SU-DHL-6 (cell line): ENCODE measurements at regions not wholly inside any gene's neighbourhood (a gene's known extent, or its start where the extent isn't known, plus 50 kb on each side); places are given as distances from the start of the nearest gene placed in this dataset.

ENCODE experiments used
- H2AFZ ChIP-seq: fragments of 200-600 bp; sonication (generic); 2 replicates; pipeline ENCODE4 v1.6.1; 2014; ENCODE audit warnings: low read depth, mild to moderate bottlenecking, moderate library complexity, mixed read lengths, antibody characterized with exemption, low read length; ENCODE audit not compliant: severe bottlenecking
- H3F3A ChIP-seq: fragments of 200-600 bp; shearing (Covaris generic); 2 replicates; pipeline ENCODE4 v1.6.0; 2016; ENCODE audit warnings: antibody characterized with exemption, mild to moderate bottlenecking; ENCODE audit not compliant: insufficient read depth
- H3K27ac ChIP-seq: fragments of 200-600 bp; sonication (generic); 2 replicates; pipeline ENCODE4 v1.5.1; 2016; ENCODE audit warnings: low read depth, mild to moderate bottlenecking, low read length, moderate library complexity, mixed read lengths
- H3K27me3 ChIP-seq: fragments of 200-600 bp; sonication (generic), shearing (Covaris generic); 2 replicates; pipeline ENCODE4 v1.6.0; 2014; ENCODE audit warnings: mild to moderate bottlenecking, low read length
- H3K36me3 ChIP-seq: fragments of 200-600 bp; sonication (generic); 2 replicates; pipeline ENCODE4 v1.6.1; 2014; ENCODE audit warnings: mild to moderate bottlenecking, low read length, mixed read lengths
- H3K4me2 ChIP-seq: fragments of 300-600, 200-600 bp; shearing (Covaris generic), sonication (generic); 2 replicates; pipeline ENCODE4 v1.6.0; 2014; ENCODE audit warnings: low read length, low read depth, mild to moderate bottlenecking; ENCODE audit not compliant: poor library complexity, severe bottlenecking
- H3K4me3 ChIP-seq: fragments of 200-600 bp; sonication (generic); 2 replicates; pipeline ENCODE4 v1.5.1; 2014; ENCODE audit warnings: antibody characterized with exemption, low read length, mild to moderate bottlenecking, mixed read lengths; ENCODE audit not compliant: insufficient read depth, poor library complexity, severe bottlenecking
- H3K79me2 ChIP-seq: fragments of 200-600 bp; sonication (generic); 2 replicates; pipeline ENCODE4 v1.6.1; 2014; ENCODE audit warnings: mild to moderate bottlenecking, low read length, moderate library complexity; ENCODE audit not compliant: insufficient read depth
- H3K9ac ChIP-seq: fragments of 200-600 bp; sonication (generic); 2 replicates; pipeline ENCODE4 v1.7.0; 2014; ENCODE audit warnings: mild to moderate bottlenecking, low read length
- H3K9me2 ChIP-seq: fragments of 200-600 bp; sonication (generic); replicated peaks from 2 replicates; pipeline ENCODE4 v1.6.1; 2014; ENCODE audit warnings: low read length; ENCODE audit not compliant: insufficient read depth
- H3K9me3 ChIP-seq: fragments of 200-600 bp; sonication (generic); 2 replicates; pipeline ENCODE4 v1.6.1; 2014; ENCODE audit warnings: low read length, mixed read lengths; ENCODE audit not compliant: insufficient read depth
- H4K20me1 ChIP-seq: fragments of 200-600 bp; sonication (generic); 2 replicates; pipeline ENCODE4 v1.6.1; 2014; ENCODE audit warnings: low read depth, mild to moderate bottlenecking, antibody characterized with exemption, low read length, moderate library complexity, mixed read lengths
- CTCF ChIP-seq: fragments of 200-600 bp; sonication (generic); IDR thresholded peaks from one replicate; pipeline ENCODE4 v1.5.1; 2017; ENCODE audit warnings: antibody characterized with exemption, mild to moderate bottlenecking, low read length, moderate library complexity; ENCODE audit not compliant: insufficient read depth, poor library complexity, severe bottlenecking
- EZH2phosphoT487 ChIP-seq: fragments of 200-600 bp; sonication (generic), shearing (Covaris generic); conservative IDR thresholded peaks from 2 replicates; pipeline ENCODE4 v1.6.1; 2018; ENCODE audit warnings: mild to moderate bottlenecking, antibody characterized with exemption, low read length, moderate library complexity, mixed read lengths

GRCh38 chr13:84744203-84744602, 861.9 kb upstream of the SLITRK1 start:
- Histone ChIP-seq H3K9me2 (no peaks in the 10 kb centered on the region), H3K36me3 (no peaks in the 10 kb centered on the region), H3K79me2 (no peaks in the 10 kb centered on the region), H3K4me3 (no peak overlapping the region), H2AFZ (no peak overlapping the region), H3K9me3 (no peaks in the 10 kb centered on the region), H3K9ac (no peak overlapping the region), H3F3A (no peaks in the 10 kb centered on the region), H4K20me1 (no peaks in the 10 kb centered on the region), H3K27me3 (no peaks in the 10 kb centered on the region), H3K27ac (no peak overlapping the region), H3K4me2 (no peak overlapping the region)
- TF ChIP-seq CTCF, result no peak
- TF ChIP-seq EZH2phosphoT487, result no peak

- H3K9me2 ChIP-seq, result no peaks in the 10 kb centered on the region
- H4K20me1 ChIP-seq, result no peaks in the 10 kb centered on the region
- no peak overlapping the region for H2AFZ ChIP-seq
- H3K9ac ChIP-seq, result no peak overlapping the region
- H3K4me2 ChIP-seq, result no peak overlapping the region
- H3K9me3 ChIP-seq, result no peaks in the 10 kb centered on the region
- no peak overlapping the region for H3K4me3 ChIP-seq
- no peak for TF ChIP-seq CTCF
- TF ChIP-seq EZH2phosphoT487, result no peak
- H3K27me3 ChIP-seq, result no peaks in the 10 kb centered on the region
- no peaks in the 10 kb centered on the region for H3F3A ChIP-seq
- H3K36me3 ChIP-seq, result no peaks in the 10 kb centered on the region
- H3K27ac ChIP-seq, result no peak overlapping the region
- H3K79me2 ChIP-seq, result no peaks in the 10 kb centered on the region
Measured at GRCh38 chr13:84741253-84741652, 859.0 kb upstream of the SLITRK1 start.

- no peaks in the 10 kb centered on the region for H4K20me1 ChIP-seq
Measured at GRCh38 chr13:84739021-84739420, 856.7 kb upstream of the SLITRK1 start.

More at GRCh38 chr13:84739021-84739420, 856.7 kb upstream of the SLITRK1 start:
- no peaks in the 10 kb centered on the region for H3F3A ChIP-seq
- no peak overlapping the region for H2AFZ ChIP-seq
- H3K27ac ChIP-seq, result no peak overlapping the region
- H3K36me3 ChIP-seq, result no peaks in the 10 kb centered on the region
- no peaks in the 10 kb centered on the region for H3K27me3 ChIP-seq
- no peak overlapping the region for H3K4me2 ChIP-seq
- no peaks in the 10 kb centered on the region for H3K9me2 ChIP-seq
- H3K79me2 ChIP-seq, result no peaks in the 10 kb centered on the region
- no peak for TF ChIP-seq CTCF
- TF ChIP-seq EZH2phosphoT487, result no peak
- no peaks in the 10 kb centered on the region for H3K9me3 ChIP-seq
- H3K9ac ChIP-seq, result no peak overlapping the region
- no peak overlapping the region for H3K4me3 ChIP-seq
